Heart right ventricle (tissue), 16 donors: ENCODE measurements at regions not wholly inside any gene's neighbourhood (a gene's known extent, or its start where the extent isn't known, plus 50 kb on each side); places are given as distances from the start of the nearest gene placed in this dataset.
"Not testable (repeated sequence)": the region's sequence is repeated elsewhere in the genome, so short reads cannot be mapped to it uniquely, and the experiment has no call there.

ENCODE experiments used
- ATAC-seq, 8 donors: fragments of 200-7000 bp; cut with Tn5 transposase; one replicate each; pipeline ENCODE4 v1.9.1; 2020; ENCODE audit warnings: mild to moderate bottlenecking in 8 of 8, moderate library complexity in 8 of 8, moderate number of reproducible peaks in 1 of 8
- DNase-seq, 2 donors: peaks; one replicate each; pipeline ENCODE4 v3.0.0-alpha.2; 2020
- H3K27ac ChIP-seq, 10 donors: fragments of 200-600 bp; sonication (generic) in 2 of 10; one replicate each; pipeline versions ENCODE4 v1.5.0 to v1.8.0; 2020 to 2022; ENCODE audit warnings: mild to moderate bottlenecking in 3 of 10
- H3K27me3 ChIP-seq, 7 donors: fragments of 200-600 bp; one replicate each; pipeline ENCODE4 v1.8.0; 2021 to 2022; ENCODE audit warnings: mild to moderate bottlenecking in 2 of 7
- H3K36me3 ChIP-seq, 9 donors: fragments of 200-600 bp; sonication (generic) in 1 of 9; one replicate each; pipeline versions ENCODE4 v1.5.0 to v1.8.0; 2020 to 2022; ENCODE audit warnings: mild to moderate bottlenecking in 2 of 9
- H3K4me1 ChIP-seq, 9 donors: fragments of 200-600 bp; sonication (generic) in 1 of 9; one replicate each; pipeline versions ENCODE4 v1.5.0 to v1.8.0; 2020 to 2022; ENCODE audit warnings: mild to moderate bottlenecking in 4 of 9
- H3K4me3 ChIP-seq, 10 donors: fragments of 200-600 bp; sonication (generic) in 2 of 10; one replicate each; pipeline versions ENCODE4 v1.5.0 to v1.8.0; 2020 to 2022; ENCODE audit warnings: mild to moderate bottlenecking in 7 of 10, moderate library complexity in 2 of 10
- H3K9me3 ChIP-seq, 11 donors: fragments of 200-600 bp in 10 of 11; sonication (generic) in 2 of 11; one replicate each; pipeline versions ENCODE4 v1.5.0 to v1.8.0; 2013 to 2022; ENCODE audit warnings: mild to moderate bottlenecking in 2 of 11, control low read depth in 1 of 11, moderate library complexity in 1 of 11
- WGBS, 2 donors: extraction: QIAGEN DNeasy Blood & Tissue Kit; methylation state at CpG; one replicate each; pipeline ENCODE4 v1.1.7; 2013; ENCODE audit warnings: inconsistent platforms in 1 of 2; 5-methylcytosine and 5-hydroxymethylcytosine counted together
- intact Hi-C, 10 donors: fragments of 100-400 bp; cut with DNase I; formaldehyde crosslinking; loops; one replicate each; pipeline versions ENCODE4 v1.11.1 to v1.14.2; 2022
- TF ChIP-seq, protein P1 (sequence below), 9 donors: fragments of 200-600 bp; sonication (generic) in 2 of 9; IDR thresholded peaks; one replicate each; pipeline versions ENCODE4 v1.5.0 to v1.8.0; 2021 to 2022; ENCODE audit warnings: antibody characterized with exemption in 9 of 9, mild to moderate bottlenecking in 5 of 9, moderate library complexity in 1 of 9
- donor health status: Arrhythmogenic right ventricular cardiomyopathy.
- donor health status: ischemic (EF 13 %, LVEDD 7.1; RV severe dilation, severe dysfunction).
- donor health status: healthy with polysubstance abuse.
- donor health status: DM: no; HTN: yes; CAD: no.
- donor health status: DM: no; HTN: no; CAD: no.
- donor health status: ischemic (EF 25% LVEDD 6.9; RV normal size, moderate dysfunction).
- donor health status: ischemic (EF 25% LVEDD 5.7; RV mildly dilated, moderate dysfunction).
- donor health status: healthy.
- donor health status: DM: yes; HTN: yes; CAD: no.
- donor health status: Ischemic cardiomyopathy.
- donor health status: ischemic (EF 35%, LVEDD 5.7; RV mildly dilated, moderate dysfunction).
- donor health status: nonischemic (EF 11% LVEDD 7.7; RV severe dilation, severe dysfunction).
- donor health status: DM: yes; HTN: yes; CAD: no.
- donor health status: PGD.
- donor health status: ischemic (EF 29% LVEDD 5.4; RV normal size, mild dysfunction).
- donor health status: nonischemic (EF 23%, LVEDD 6.1; RV moderate dilation, normal function).

DNA sequence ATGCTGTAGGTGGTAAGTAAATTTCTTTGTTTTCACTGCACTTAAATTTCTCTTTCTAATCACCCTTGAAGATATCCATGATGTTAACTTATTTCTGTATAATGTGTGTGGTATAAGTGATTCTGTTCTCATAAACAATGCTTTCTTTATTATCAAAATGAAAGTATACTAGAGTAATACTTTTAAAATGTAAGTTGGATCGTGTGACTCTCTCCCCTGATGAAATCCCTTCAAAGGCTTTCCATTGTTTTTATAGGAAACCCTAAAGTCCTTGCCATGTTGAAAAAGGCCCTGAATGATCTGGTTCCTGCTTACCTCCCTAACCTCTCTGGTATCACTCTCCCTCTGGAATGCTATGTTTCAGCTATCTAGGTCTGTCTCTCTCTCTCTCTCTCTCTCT lies 191.1 kb upstream of the LHX8 start:
- WGBS, 2 donors, result 75 to 81% methylated on average over 1 of the region's 1 CpG
- no peak overlapping the region for H3K27ac ChIP-seq
- TF ChIP-seq, protein P1, sequence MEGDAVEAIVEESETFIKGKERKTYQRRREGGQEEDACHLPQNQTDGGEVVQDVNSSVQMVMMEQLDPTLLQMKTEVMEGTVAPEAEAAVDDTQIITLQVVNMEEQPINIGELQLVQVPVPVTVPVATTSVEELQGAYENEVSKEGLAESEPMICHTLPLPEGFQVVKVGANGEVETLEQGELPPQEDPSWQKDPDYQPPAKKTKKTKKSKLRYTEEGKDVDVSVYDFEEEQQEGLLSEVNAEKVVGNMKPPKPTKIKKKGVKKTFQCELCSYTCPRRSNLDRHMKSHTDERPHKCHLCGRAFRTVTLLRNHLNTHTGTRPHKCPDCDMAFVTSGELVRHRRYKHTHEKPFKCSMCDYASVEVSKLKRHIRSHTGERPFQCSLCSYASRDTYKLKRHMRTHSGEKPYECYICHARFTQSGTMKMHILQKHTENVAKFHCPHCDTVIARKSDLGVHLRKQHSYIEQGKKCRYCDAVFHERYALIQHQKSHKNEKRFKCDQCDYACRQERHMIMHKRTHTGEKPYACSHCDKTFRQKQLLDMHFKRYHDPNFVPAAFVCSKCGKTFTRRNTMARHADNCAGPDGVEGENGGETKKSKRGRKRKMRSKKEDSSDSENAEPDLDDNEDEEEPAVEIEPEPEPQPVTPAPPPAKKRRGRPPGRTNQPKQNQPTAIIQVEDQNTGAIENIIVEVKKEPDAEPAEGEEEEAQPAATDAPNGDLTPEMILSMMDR (IDR thresholded peaks at IDR 0.05), result no peak
- no peak overlapping the region for H3K4me3 ChIP-seq
- no peak for ATAC-seq
- no peaks in the 10 kb centered on the region for H3K4me1 ChIP-seq
- H3K36me3 ChIP-seq, result no peaks in the 10 kb centered on the region
- DNase-seq, result no peak
- no peaks in the 10 kb centered on the region for H3K27me3 ChIP-seq
- intact Hi-C loops, result no loop called here
- H3K9me3 ChIP-seq, result peaks cover 0 to 14% (median 2%) of the 10 kb centered on the region in 11 donors

GRCh38 chr1:74946388-74946787 lies 187.8 kb upstream of the LHX8 start:
- Histone ChIP-seq H3K9me3 (peaks cover 0 to 13% (median 2%) of the 10 kb centered on the region in 11 donors), H3K4me3 (no peak overlapping the region), H3K36me3 (no peaks in the 10 kb centered on the region), H3K27me3 (no peaks in the 10 kb centered on the region), H3K27ac (no peak overlapping the region), H3K4me1 (no peaks in the 10 kb centered on the region)
- ATAC-seq (no peak), DNase-seq (no peak)
- intact Hi-C loops, result no loop called here
- 70 to 76% methylated on average over 2 of the region's 2 CpGs for WGBS, 2 donors
- TF ChIP-seq, protein P1 (IDR thresholded peaks at IDR 0.05), result no peak

DNA sequence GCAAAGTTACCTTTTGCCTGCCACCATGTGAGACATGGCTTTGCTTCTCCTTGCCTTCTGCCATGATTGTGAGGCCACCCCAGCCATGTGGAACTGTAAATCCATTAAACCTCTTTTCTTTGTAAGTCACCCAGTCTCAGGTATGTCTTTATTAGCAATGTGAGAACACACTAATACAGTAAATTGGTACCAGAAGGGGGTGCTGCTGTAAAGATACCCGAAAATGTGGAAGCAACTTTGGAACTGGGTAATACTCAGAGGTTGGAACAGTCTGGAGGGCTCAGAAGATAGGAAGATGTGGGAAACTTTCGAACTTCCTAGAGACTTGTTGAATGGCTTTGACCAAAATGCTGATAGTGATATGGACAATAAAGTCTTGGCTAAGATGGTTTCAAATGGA lies 184.8 kb upstream of the LHX8 start:
- H3K36me3 ChIP-seq, H3K4me3 ChIP-seq, ATAC-seq, H3K4me1 ChIP-seq, H3K27me3 ChIP-seq, DNase-seq, intact Hi-C loops, H3K27ac ChIP-seq, H3K9me3 ChIP-seq: not testable (repeated sequence)
- whole genome bisulfite sequencing, 2 donors, result 55 to 60% methylated on average over 2 of the region's 2 CpGs

DNA sequence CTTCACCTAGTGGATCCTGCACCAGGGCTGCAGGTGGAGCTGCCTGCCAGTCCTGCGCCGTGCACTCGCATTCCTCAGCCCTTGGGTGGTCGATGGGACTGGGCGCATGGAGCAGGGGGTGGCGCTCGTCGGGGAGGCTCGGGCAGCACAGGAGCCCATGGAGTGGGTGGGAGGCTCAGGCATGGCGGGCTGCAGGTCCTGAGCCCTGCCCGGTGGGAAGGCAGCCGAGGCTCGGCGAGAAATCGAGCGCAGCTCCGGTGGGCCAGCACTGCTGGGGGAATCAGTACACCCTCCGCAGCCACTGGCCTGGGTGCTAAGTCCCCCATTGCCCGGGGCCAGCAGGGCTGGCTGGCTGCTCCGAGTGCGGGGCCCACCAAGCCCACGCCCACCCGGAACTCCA lies 182.2 kb upstream of the LHX8 start:
- WGBS, 2 donors, result 93 to 95% methylated on average over 18 to 19 of the region's 23 CpGs
- ATAC-seq, DNase-seq, H3K4me3 ChIP-seq, H3K9me3 ChIP-seq, H3K36me3 ChIP-seq, intact Hi-C loops, H3K4me1 ChIP-seq, H3K27me3 ChIP-seq, H3K27ac ChIP-seq: not testable (repeated sequence)

- intact Hi-C loops, result no loop called here
- H3K9me3 ChIP-seq, result no peaks in the 10 kb centered on the region
- H3K36me3 ChIP-seq, result no peaks in the 10 kb centered on the region
- ATAC-seq (no peak), DNase-seq (no peak)
- H3K27me3 ChIP-seq, result no peaks in the 10 kb centered on the region
- no peak overlapping the region for H3K27ac ChIP-seq
- TF ChIP-seq, protein P1 (IDR thresholded peaks at IDR 0.05), result no peak
- H3K4me1 ChIP-seq, result no peaks in the 10 kb centered on the region
- 60 to 70% methylated on average over 3 of the region's 3 CpGs for whole genome bisulfite sequencing, 2 donors
- H3K4me3 ChIP-seq, result no peak overlapping the region
Observed at GRCh38 chr1:74952786-74953185, 181.4 kb upstream of the LHX8 start.

DNA sequence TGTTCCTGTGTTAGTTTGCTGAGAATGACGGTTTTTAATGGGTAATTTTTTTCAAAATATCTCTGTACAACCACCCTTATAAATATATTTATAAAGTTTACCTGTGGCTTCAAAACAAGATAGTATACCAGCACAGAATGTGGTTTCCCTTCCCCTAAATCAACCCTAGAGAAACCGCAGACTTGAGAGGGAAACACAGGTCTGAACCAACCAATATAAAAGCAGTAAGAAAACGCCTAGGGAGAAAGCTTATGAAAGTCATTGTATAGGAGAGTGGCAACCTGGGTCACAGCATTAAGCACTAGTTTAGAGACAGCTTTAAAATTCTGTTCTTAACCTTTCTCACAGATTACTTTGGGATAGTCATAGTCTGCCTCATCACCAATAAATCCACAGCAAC lies 180.6 kb upstream of the LHX8 start:
- intact Hi-C loops, result no loop called here
- TF ChIP-seq, protein P1 (IDR thresholded peaks at IDR 0.05), result no peak
- ATAC-seq, result no peak
- no peaks in the 10 kb centered on the region for H3K27me3 ChIP-seq
- H3K4me1 ChIP-seq, result no peaks in the 10 kb centered on the region
- H3K36me3 ChIP-seq, result no peaks in the 10 kb centered on the region
- no peak overlapping the region for H3K27ac ChIP-seq
- WGBS, 2 donors, result 70 to 73% methylated on average over 3 of the region's 3 CpGs
- H3K9me3 ChIP-seq, result no peaks in the 10 kb centered on the region
- no peak for DNase-seq
- H3K4me3 ChIP-seq, result no peak overlapping the region
